Common myeloid progenitor, CD34-positive (primary cell): ENCODE measurements at regions not wholly inside any gene's neighbourhood (a gene's known extent, or its start where the extent isn't known, plus 50 kb on each side); places are given as distances from the start of the nearest gene placed in this dataset.
"Not testable (repeated sequence)": the region's sequence is repeated elsewhere in the genome, so short reads cannot be mapped to it uniquely, and the experiment has no call there.

ENCODE experiments used
- CTCF ChIA-PET: fragments of 350-600 bp; sonication (Branson Sonifier 250); formaldehyde crosslinking; loops from one replicate; lab custom pipeline; 2021; ENCODE audit warnings: antibody characterized with exemption; lab: Charles Lee
- POLR2A ChIA-PET: fragments of 350-600 bp; sonication (Branson Sonifier 250); formaldehyde crosslinking; loops from one replicate; lab custom pipeline; 2021; ENCODE audit warnings: antibody characterized with exemption; lab: Charles Lee
- DNase-seq, 3 donors: peaks; one replicate each; pipeline versions ENCODE4 v3.0.0 to v3.0.0-alpha.2; 2013
- H3K27ac ChIP-seq, 2 experiments: 1 replicate in 1 of 2; 2 replicates in 1 of 2; pipeline ENCODE4 v1.7.0; 2013; ENCODE audit warnings: inconsistent platforms in 2 of 2, low read length in 2 of 2, mild to moderate bottlenecking in 2 of 2, low read depth in 1 of 2, moderate library complexity in 1 of 2; ENCODE audit not compliant: severe bottlenecking in 2 of 2, insufficient read depth in 1 of 2, poor library complexity in 1 of 2
- H3K27me3 ChIP-seq, 5 experiments: replicated peaks in 2 of 5; 1 replicate in 3 of 5; 2 replicates in 2 of 5; pipeline versions ENCODE4 v1.6.1 to v1.7.0; 2013; ENCODE audit warnings: low read length in 4 of 5, mild to moderate bottlenecking in 2 of 5, moderate library complexity in 2 of 5, inconsistent platforms in 1 of 5; ENCODE audit not compliant: insufficient read depth in 5 of 5, control insufficient read depth in 4 of 5
- H3K36me3 ChIP-seq, 4 experiments: 1 replicate in 2 of 4; 2 replicates in 2 of 4; pipeline versions ENCODE4 v1.6.1 to v1.7.0; 2013; ENCODE audit warnings: low read length in 3 of 4, control low read depth in 1 of 4, mild to moderate bottlenecking in 1 of 4; ENCODE audit not compliant: control insufficient read depth in 4 of 4, insufficient read depth in 4 of 4
- H3K4me1 ChIP-seq, 4 experiments: 1 replicate in 3 of 4; 2 replicates in 1 of 4; pipeline versions ENCODE4 v1.6.1 to v1.7.1; 2013; ENCODE audit warnings: low read length in 3 of 4, mild to moderate bottlenecking in 3 of 4, control low read depth in 1 of 4, inconsistent platforms in 1 of 4, moderate library complexity in 1 of 4; ENCODE audit not compliant: control insufficient read depth in 4 of 4, insufficient read depth in 4 of 4; ENCODE audit errors: control extremely low read depth in 1 of 4
- H3K4me3 ChIP-seq, 7 experiments: 1 replicate in 4 of 7; 2 replicates in 3 of 7; pipeline versions ENCODE4 v1.5.1 to v1.7.0; 2013; ENCODE audit warnings: mild to moderate bottlenecking in 7 of 7, low read length in 6 of 7, moderate library complexity in 6 of 7, inconsistent platforms in 2 of 7, low read depth in 2 of 7, control low read depth in 1 of 7; ENCODE audit not compliant: insufficient read depth in 4 of 7, control insufficient read depth in 1 of 7; ENCODE audit errors: extremely low read depth in 1 of 7
- H3K9me3 ChIP-seq, 5 experiments: 1 replicate in 4 of 5; 2 replicates in 1 of 5; pipeline versions ENCODE4 v1.6.1 to v1.7.1; 2013; ENCODE audit warnings: low read length in 4 of 5, mild to moderate bottlenecking in 2 of 5, inconsistent platforms in 1 of 5, low read depth in 1 of 5, moderate library complexity in 1 of 5; ENCODE audit not compliant: control insufficient read depth in 4 of 5, insufficient read depth in 2 of 5; ENCODE audit errors: control extremely low read depth in 1 of 5
- WGBS: methylation state at CpG from one replicate; pipeline ENCODE4 v1.1.5; 2013; ENCODE audit not compliant: insufficient coverage; 5-methylcytosine and 5-hydroxymethylcytosine counted together

GRCh38 chr1:198416296-198416695 lies 124.2 kb downstream of the ATP6V1G3 start:
- no peak overlapping the region for H3K27ac ChIP-seq
- ChIA-PET POLR2A (no interaction called here), CTCF (interaction anchor here (0.6 kb wide), 1 partner anchor 72 kb away, joined by 3 read pairs; no protein-coding TSS in a partner anchor)
- no peak for DNase-seq
- H3K27me3 ChIP-seq: no peaks in the 10 kb centered on the region
- peaks cover 0 to 2% (median 0%) of the 10 kb centered on the region in 5 experiments for H3K9me3 ChIP-seq
- no peak overlapping the region for H3K4me3 ChIP-seq
- H3K36me3 ChIP-seq: no peaks in the 10 kb centered on the region
- H3K4me1 ChIP-seq: no peaks in the 10 kb centered on the region
- 100% methylated on average over 2 of the region's 3 CpGs for WGBS

DNA sequence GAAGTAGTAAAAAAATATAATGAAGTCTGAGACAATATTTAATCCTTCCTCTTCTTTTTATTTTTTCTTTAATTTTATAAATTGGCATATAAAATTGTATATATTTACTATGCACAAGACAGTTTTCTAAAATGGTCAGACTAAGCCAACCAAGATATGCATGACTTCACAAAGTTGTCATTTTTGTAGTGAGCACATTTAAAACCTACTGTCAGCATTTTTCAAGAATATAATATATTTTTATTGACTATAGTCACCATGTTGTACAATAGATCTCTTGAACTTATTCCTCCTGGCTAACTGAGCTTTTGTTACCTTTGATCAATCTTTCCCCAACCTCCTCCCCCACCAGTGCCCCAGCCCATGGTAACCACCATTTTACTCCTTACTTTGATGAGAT lies 129.2 kb downstream of the ATP6V1G3 start:
- CTCF ChIA-PET: no interaction called here
- no peak for DNase-seq
- no peak overlapping the region for H3K27ac ChIP-seq
- H3K36me3 ChIP-seq: no peaks in the 10 kb centered on the region
- POLR2A ChIA-PET: no interaction called here
- H3K27me3 ChIP-seq: no peaks in the 10 kb centered on the region
- no peaks in the 10 kb centered on the region for H3K4me1 ChIP-seq
- no peak overlapping the region for H3K4me3 ChIP-seq
- H3K9me3 ChIP-seq: peaks cover 0 to 8% (median 0%) of the 10 kb centered on the region in 5 experiments

GRCh38 chr1:198408716-198409115 lies 131.8 kb downstream of the ATP6V1G3 start:
- Histone ChIP-seq H3K4me1 (no peaks in the 10 kb centered on the region), H3K27me3 (no peaks in the 10 kb centered on the region), H3K4me3 (no peak overlapping the region), H3K27ac (no peak overlapping the region), H3K9me3 (peaks cover 0 to 8% (median 0%) of the 10 kb centered on the region in 5 experiments), H3K36me3 (no peaks in the 10 kb centered on the region)
- ChIA-PET POLR2A (no interaction called here), CTCF (no interaction called here)
- no peak for DNase-seq
- 88% methylated on average over 1 of the region's 2 CpGs for WGBS

- H3K36me3 ChIP-seq, H3K27ac ChIP-seq, H3K4me3 ChIP-seq, H3K27me3 ChIP-seq, POLR2A ChIA-PET, DNase-seq, H3K4me1 ChIP-seq, H3K9me3 ChIP-seq: not testable (repeated sequence)
- WGBS: 100% methylated on average over 8 of the region's 8 CpGs
- CTCF ChIA-PET: interaction anchor here (0.8 kb wide), 1 partner anchor 10 kb away, joined by 3 read pairs; no protein-coding TSS in a partner anchor
These were observed 135.8 kb downstream of the ATP6V1G3 start for GRCh38 chr1:198404632-198405031.

GRCh38 chr1:198400063-198400462 lies 140.4 kb downstream of the ATP6V1G3 start:
- CTCF ChIA-PET: no interaction called here
- POLR2A ChIA-PET: no interaction called here
- Histone ChIP-seq H3K4me3 (no peak overlapping the region), H3K9me3 (no peaks in the 10 kb centered on the region), H3K4me1 (no peaks in the 10 kb centered on the region), H3K27ac (no peak overlapping the region), H3K27me3 (no peaks in the 10 kb centered on the region), H3K36me3 (no peaks in the 10 kb centered on the region)
- no peak for DNase-seq
- WGBS: 95% methylated on average over 3 of the region's 4 CpGs

DNA sequence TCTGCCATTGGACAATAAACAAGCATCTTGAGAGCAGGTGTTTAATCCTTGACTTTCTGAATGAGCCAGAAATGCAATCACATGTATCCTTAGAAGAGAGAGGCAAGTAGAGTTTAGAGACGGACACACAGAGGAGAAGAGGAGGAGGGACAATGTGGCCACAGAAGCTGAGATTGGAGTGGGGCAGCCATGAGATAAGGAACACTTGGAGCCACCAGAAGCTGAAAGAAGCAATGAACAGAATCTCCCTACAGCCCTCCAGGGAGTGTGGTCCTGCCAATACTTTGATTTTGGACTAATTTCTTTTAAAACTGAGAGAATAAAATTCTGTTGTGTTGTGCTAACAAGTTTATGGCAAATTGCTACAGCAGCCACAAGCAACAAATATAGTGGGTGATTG lies 141.0 kb downstream of the ATP6V1G3 start:
- H3K36me3 ChIP-seq: no peaks in the 10 kb centered on the region
- DNase-seq: no peak
- ChIA-PET POLR2A (no interaction called here), CTCF (no interaction called here)
- H3K9me3 ChIP-seq: no peaks in the 10 kb centered on the region
- no peak overlapping the region for H3K27ac ChIP-seq
- no peak overlapping the region for H3K4me3 ChIP-seq
- no CpG with 5 or more reads among the region's 1 CpG for WGBS
- no peaks in the 10 kb centered on the region for H3K4me1 ChIP-seq
- H3K27me3 ChIP-seq: no peaks in the 10 kb centered on the region

DNA sequence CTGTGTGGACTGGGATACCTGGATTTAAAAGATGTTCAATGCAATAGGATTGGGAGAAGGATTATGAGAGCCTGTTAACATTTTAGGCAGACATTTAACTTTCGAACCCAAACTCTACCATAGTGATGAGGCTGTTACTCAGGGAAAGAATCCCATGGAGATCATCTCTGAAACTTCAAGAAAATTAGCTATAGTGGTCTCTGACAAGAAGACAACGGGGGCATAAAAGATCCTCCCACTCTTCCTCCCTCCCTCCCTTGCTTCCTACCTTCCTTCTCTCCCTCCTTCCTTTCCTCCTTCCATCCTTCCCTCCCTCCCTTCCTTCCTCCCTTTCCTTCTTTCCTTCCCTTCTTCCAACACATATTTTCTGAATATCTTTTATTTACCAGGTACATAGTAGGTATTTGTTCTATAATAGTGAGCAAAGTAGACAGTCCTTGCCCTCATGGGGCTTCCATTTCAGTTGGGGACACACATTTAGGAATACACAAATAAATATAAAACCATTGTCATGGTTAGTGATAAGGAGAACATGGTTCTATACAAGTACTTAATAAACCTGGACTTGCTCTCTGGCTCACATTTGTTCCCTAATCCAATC lies 143.2 kb downstream of the ATP6V1G3 start:
- DNase-seq: no peak
- H3K27me3 ChIP-seq: no peaks in the 10 kb centered on the region
- H3K27ac ChIP-seq: no peak overlapping the region
- CTCF ChIA-PET: no interaction called here
- no CpG with 5 or more reads among the region's 2 CpGs for WGBS
- POLR2A ChIA-PET: no interaction called here
- no peak overlapping the region for H3K4me3 ChIP-seq
- no peaks in the 10 kb centered on the region for H3K36me3 ChIP-seq
- H3K9me3 ChIP-seq: no peaks in the 10 kb centered on the region
- H3K4me1 ChIP-seq: peaks cover 0 to 3% (median 2%) of the 10 kb centered on the region in 4 experiments
